Subcutaneous abdominal adipose tissue (tissue), 5 donors: ENCODE measurements at regions not wholly inside any gene's neighbourhood (a gene's known extent, or its start where the extent isn't known, plus 50 kb on each side); places are given as distances from the start of the nearest gene placed in this dataset.

Experiments used
- H3K27ac ChIP-seq: one replicate; pipeline ENCODE4 v1.7.0; 2013; ENCODE audit warnings: low read depth, mild to moderate bottlenecking, inconsistent platforms, low read length, moderate library complexity
- H3K27me3 ChIP-seq, 5 donors: one replicate each; pipeline ENCODE4 v1.7.0; 2013; ENCODE audit warnings: low read length in 5 of 5, inconsistent platforms in 1 of 5; ENCODE audit not compliant: control insufficient read depth in 5 of 5, insufficient read depth in 4 of 5
- H3K36me3 ChIP-seq, 5 donors: one replicate each; pipeline ENCODE4 v1.7.0; 2013; ENCODE audit warnings: low read length in 5 of 5; ENCODE audit not compliant: control insufficient read depth in 5 of 5, insufficient read depth in 5 of 5
- H3K4me1 ChIP-seq, 5 donors: one replicate each; pipeline ENCODE4 v1.7.0; 2013; ENCODE audit warnings: low read length in 5 of 5, mild to moderate bottlenecking in 3 of 5, moderate library complexity in 1 of 5; ENCODE audit not compliant: control insufficient read depth in 5 of 5, insufficient read depth in 5 of 5
- H3K4me3 ChIP-seq, 5 donors: one replicate each; pipeline ENCODE4 v1.7.0; 2013; ENCODE audit warnings: low read length in 5 of 5, low read depth in 1 of 5
- H3K9ac ChIP-seq, 5 donors: one replicate each; pipeline ENCODE4 v1.7.0; 2013; ENCODE audit warnings: low read length in 5 of 5, mild to moderate bottlenecking in 4 of 5, moderate library complexity in 3 of 5
- H3K9me3 ChIP-seq, 5 donors: one replicate each; pipeline ENCODE4 v1.7.0; 2013; ENCODE audit warnings: low read length in 5 of 5; ENCODE audit not compliant: control insufficient read depth in 5 of 5
- donor health status: healthy.
- donor health status: healthy.
- donor health status: healthy.
- donor health status: healthy.
- donor health status: healthy.

DNA sequence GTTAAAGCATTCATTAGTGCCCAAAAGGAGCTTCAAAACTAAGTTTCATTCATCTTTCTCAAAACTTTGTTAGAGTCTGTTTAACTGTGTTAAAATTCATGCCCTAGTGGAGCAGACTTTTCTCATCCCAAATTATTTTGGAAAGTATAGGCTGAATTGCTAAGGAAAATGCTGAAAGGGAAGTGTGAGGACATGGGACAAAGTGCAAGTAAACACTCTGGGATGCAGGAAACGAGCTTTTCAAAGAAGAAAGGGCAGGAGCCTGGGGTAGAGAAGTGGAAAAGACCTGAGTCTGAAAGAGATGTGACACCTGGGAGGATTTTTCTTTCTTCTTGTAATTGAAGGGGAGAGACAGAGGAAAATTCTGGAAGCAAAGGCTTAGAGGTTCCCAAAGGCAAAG is 93.1 kb upstream of the ANKRD1 start:
- no peak overlapping the region for H3K4me3 ChIP-seq
- no peaks in the 10 kb centered on the region for H3K9me3 ChIP-seq
- no peaks in the 10 kb centered on the region for H3K36me3 ChIP-seq
- no peak overlapping the region for H3K9ac ChIP-seq
- no peaks in the 10 kb centered on the region for H3K27me3 ChIP-seq
- H3K4me1 ChIP-seq = no peaks in the 10 kb centered on the region
- no peak overlapping the region for H3K27ac ChIP-seq

- Histone ChIP-seq H3K4me1 (peaks cover 0 to 3% (median 0%) of the 10 kb centered on the region in 5 donors), H3K9ac (no peak overlapping the region), H3K27me3 (no peaks in the 10 kb centered on the region), H3K9me3 (no peaks in the 10 kb centered on the region), H3K4me3 (no peak overlapping the region), H3K27ac (no peak overlapping the region), H3K36me3 (no peaks in the 10 kb centered on the region)
These were observed 96.3 kb upstream of the ANKRD1 start for GRCh38 chr10:91017198-91017597.

GRCh38 chr10:91021901-91022300 is 101.0 kb upstream of the ANKRD1 start:
- peaks cover 0 to 15% (median 10%) of the 10 kb centered on the region in 5 donors for H3K4me1 ChIP-seq
- no peaks in the 10 kb centered on the region for H3K27me3 ChIP-seq
- H3K36me3 ChIP-seq = no peaks in the 10 kb centered on the region
- no peak overlapping the region for H3K4me3 ChIP-seq
- no peak overlapping the region for H3K27ac ChIP-seq
- no peak overlapping the region for H3K9ac ChIP-seq
- H3K9me3 ChIP-seq = no peaks in the 10 kb centered on the region

GRCh38 chr10:91022390-91022789 is 101.5 kb upstream of the ANKRD1 start:
- no peak overlapping the region for H3K27ac ChIP-seq

DNA sequence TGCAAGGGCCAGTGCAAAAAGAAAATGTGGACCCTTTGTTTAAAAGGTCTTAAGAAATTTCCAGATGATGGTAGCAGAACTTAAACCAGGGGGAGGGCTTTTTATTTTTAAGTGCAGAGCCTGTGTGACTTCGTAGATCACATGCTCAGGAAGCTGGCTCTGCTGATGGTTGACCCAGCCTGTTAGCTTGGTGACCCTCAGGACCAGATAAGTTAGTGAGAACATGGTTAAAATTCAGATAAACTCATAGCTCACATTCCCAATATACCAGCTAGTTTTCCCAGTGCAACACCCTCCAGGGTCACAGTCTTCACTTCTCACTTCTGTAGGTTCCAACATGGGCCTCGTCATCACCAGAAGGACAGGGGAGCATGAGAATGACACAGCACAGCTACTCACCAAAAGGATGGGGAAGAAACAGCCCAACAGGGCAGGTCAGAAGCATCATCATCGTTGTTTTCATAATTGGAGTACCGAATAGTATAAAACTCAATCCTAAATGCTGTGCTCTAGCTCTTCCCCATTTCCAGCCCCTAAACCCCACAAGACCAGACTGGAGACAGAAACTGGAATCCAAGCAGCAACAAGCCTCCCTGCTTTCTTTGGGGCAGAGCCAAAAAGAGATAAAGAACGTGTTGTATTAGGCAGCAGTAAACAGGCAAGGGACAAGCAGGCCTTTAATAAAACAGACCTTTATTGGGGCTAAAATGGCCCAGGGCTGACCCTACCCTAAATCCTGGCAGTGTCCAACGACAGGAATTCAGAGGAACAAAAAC is 102.2 kb upstream of the ANKRD1 start:
- Histone ChIP-seq H3K27ac (no peak overlapping the region), H3K27me3 (no peaks in the 10 kb centered on the region), H3K9me3 (no peaks in the 10 kb centered on the region), H3K4me1 (peaks cover 0 to 15% (median 10%) of the 10 kb centered on the region in 5 donors), H3K36me3 (no peaks in the 10 kb centered on the region), H3K9ac (no peak overlapping the region), H3K4me3 (no peak overlapping the region)

More at GRCh38 chr10:91022390-91022789, 101.5 kb upstream of the ANKRD1 start:
- Histone ChIP-seq H3K4me1 (peaks cover 0 to 15% (median 10%) of the 10 kb centered on the region in 5 donors), H3K9me3 (no peaks in the 10 kb centered on the region), H3K27me3 (no peaks in the 10 kb centered on the region), H3K9ac (no peak overlapping the region), H3K4me3 (no peak overlapping the region), H3K36me3 (no peaks in the 10 kb centered on the region)

- Histone ChIP-seq H3K27me3 (no peaks in the 10 kb centered on the region), H3K9ac (no peak overlapping the region), H3K27ac (no peak overlapping the region), H3K36me3 (no peaks in the 10 kb centered on the region), H3K9me3 (no peaks in the 10 kb centered on the region), H3K4me3 (no peak overlapping the region), H3K4me1 (peaks cover 0 to 15% (median 10%) of the 10 kb centered on the region in 5 donors)
These were observed 103.0 kb upstream of the ANKRD1 start for GRCh38 chr10:91023700-91024398.

DNA sequence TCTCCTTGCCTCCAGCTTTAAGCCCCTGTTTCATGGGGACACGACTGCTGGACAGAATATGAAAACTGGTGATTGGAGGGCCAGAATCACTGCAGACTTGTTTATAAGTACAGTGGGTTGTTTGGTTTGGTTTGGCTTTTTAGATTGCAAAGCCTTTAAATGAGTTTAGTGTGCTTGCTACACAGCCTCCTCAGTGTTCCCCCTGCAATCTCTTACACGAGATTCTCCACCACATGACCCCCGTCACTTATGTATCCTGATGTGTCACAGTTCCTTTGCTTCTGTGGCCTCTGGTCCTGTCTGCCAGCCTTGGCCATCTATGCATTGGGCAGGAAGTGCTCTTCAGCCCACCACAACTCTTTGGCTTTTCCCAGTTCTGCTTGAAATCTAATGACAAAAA is 103.7 kb upstream of the ANKRD1 start:
- H3K4me3 ChIP-seq = no peak overlapping the region
- H3K4me1 ChIP-seq = peaks cover 0 to 15% (median 10%) of the 10 kb centered on the region in 5 donors
- no peaks in the 10 kb centered on the region for H3K27me3 ChIP-seq
- H3K9me3 ChIP-seq = no peaks in the 10 kb centered on the region
- no peak overlapping the region for H3K9ac ChIP-seq
- H3K27ac ChIP-seq = no peak overlapping the region
- H3K36me3 ChIP-seq = no peaks in the 10 kb centered on the region

DNA sequence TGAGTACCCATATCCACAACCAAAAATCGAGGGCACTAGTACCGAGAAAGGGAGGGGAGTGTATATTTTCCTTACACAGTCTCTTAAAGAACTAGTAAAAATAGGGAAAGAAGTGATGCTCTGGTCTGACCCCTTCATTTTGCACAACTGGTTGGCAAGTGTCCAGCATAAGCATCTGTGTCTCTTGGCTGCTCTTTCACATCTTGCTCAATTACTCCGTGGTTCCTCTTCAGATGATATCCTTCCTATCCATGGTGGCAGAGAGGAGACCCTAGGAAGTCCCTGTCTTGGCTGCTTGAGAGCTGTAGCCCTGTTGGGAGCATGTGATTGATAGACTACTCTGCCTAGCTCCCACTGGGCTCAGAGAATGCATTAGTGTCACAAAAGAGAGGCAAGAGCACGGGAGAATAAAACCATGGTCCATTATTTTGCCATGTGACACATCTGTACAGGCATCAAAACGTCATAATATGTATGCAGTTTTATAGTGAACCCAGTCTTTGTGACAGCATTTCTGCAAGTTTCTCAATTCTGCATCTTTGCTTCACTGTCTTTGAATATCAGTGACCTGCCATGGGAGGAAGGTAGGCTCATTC is 111.8 kb upstream of the ANKRD1 start:
- no peaks in the 10 kb centered on the region for H3K36me3 ChIP-seq
- no peaks in the 10 kb centered on the region for H3K27me3 ChIP-seq
- H3K4me1 ChIP-seq = peaks cover 0 to 12% (median 12%) of the 10 kb centered on the region in 5 donors
- no peak overlapping the region for H3K9ac ChIP-seq
- no peak overlapping the region for H3K27ac ChIP-seq
- H3K4me3 ChIP-seq = no peak overlapping the region
- H3K9me3 ChIP-seq = peaks cover 0 to 3% (median 0%) of the 10 kb centered on the region in 5 donors

- H3K9me3 ChIP-seq = peaks cover 0 to 3% (median 0%) of the 10 kb centered on the region in 5 donors
- no peak overlapping the region for H3K4me3 ChIP-seq
- H3K27ac ChIP-seq = no peak overlapping the region
- no peaks in the 10 kb centered on the region for H3K27me3 ChIP-seq
- peaks cover 0 to 12% (median 12%) of the 10 kb centered on the region in 5 donors for H3K4me1 ChIP-seq
- no peaks in the 10 kb centered on the region for H3K36me3 ChIP-seq
- no peak overlapping the region for H3K9ac ChIP-seq
These were observed 112.5 kb upstream of the ANKRD1 start for GRCh38 chr10:91033324-91033950.
